Left ventricle myocardium inferior (tissue), 1 donor: ENCODE measurements at regions not wholly inside any gene's neighbourhood (a gene's known extent, or its start where the extent isn't known, plus 50 kb on each side); places are given as distances from the start of the nearest gene placed in this dataset.

Source experiments
- DNase-seq: peaks from one replicate; pipeline ENCODE4 v3.0.0-alpha.2; 2020
- H3K27ac ChIP-seq: fragments of 200-600 bp; replicated peaks from 2 replicates; pipeline ENCODE4 v1.8.0; 2021
- H3K27me3 ChIP-seq: fragments of 200-600 bp; 2 replicates; pipeline ENCODE4 v1.8.0; 2021; ENCODE audit warnings: low read depth
- H3K36me3 ChIP-seq: fragments of 200-600 bp; 2 replicates; pipeline ENCODE4 v1.8.0; 2021
- H3K4me1 ChIP-seq: fragments of 200-600 bp; 2 replicates; pipeline ENCODE4 v1.8.0; 2021
- H3K4me3 ChIP-seq: fragments of 200-600 bp; 2 replicates; pipeline ENCODE4 v1.8.0; 2021; ENCODE audit warnings: mild to moderate bottlenecking, moderate library complexity
- H3K9me3 ChIP-seq: fragments of 200-600 bp; replicated peaks from 2 replicates; pipeline ENCODE4 v1.8.0; 2021
- intact Hi-C: fragments of 100-400 bp; cut with micrococcal nuclease; formaldehyde crosslinking; loops from one replicate; pipeline ENCODE4 v1.11.0; 2022
- TF ChIP-seq, protein P1 (sequence below): fragments of 200-600 bp; IDR thresholded peaks from 2 replicates; pipeline ENCODE4 v1.8.0; 2021; ENCODE audit warnings: antibody characterized with exemption, mild to moderate bottlenecking, borderline replicate concordance
- donor health status: DM: no; HTN: yes; CAD: no; lungs with severe emphysema.

GRCh38 chr4:170875868-170876267 lies 786.1 kb upstream of the AADAT start:
- TF ChIP-seq, protein P1, sequence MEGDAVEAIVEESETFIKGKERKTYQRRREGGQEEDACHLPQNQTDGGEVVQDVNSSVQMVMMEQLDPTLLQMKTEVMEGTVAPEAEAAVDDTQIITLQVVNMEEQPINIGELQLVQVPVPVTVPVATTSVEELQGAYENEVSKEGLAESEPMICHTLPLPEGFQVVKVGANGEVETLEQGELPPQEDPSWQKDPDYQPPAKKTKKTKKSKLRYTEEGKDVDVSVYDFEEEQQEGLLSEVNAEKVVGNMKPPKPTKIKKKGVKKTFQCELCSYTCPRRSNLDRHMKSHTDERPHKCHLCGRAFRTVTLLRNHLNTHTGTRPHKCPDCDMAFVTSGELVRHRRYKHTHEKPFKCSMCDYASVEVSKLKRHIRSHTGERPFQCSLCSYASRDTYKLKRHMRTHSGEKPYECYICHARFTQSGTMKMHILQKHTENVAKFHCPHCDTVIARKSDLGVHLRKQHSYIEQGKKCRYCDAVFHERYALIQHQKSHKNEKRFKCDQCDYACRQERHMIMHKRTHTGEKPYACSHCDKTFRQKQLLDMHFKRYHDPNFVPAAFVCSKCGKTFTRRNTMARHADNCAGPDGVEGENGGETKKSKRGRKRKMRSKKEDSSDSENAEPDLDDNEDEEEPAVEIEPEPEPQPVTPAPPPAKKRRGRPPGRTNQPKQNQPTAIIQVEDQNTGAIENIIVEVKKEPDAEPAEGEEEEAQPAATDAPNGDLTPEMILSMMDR, result no peak
- H3K27me3 ChIP-seq, result no peaks in the 10 kb centered on the region

GRCh38 chr4:170872794-170873193 lies 783.0 kb upstream of the AADAT start:
- intact Hi-C loops, result no loop called here
- no peak for DNase-seq

More at GRCh38 chr4:170875868-170876267, 786.1 kb upstream of the AADAT start:
- Histone ChIP-seq H3K4me1 (no peaks in the 10 kb centered on the region), H3K9me3 (peaks cover 4% of the 10 kb centered on the region), H3K27ac (no peak overlapping the region), H3K4me3 (no peak overlapping the region), H3K36me3 (no peaks in the 10 kb centered on the region)
- intact Hi-C loops, result no loop called here
- DNase-seq, result no peak

DNA sequence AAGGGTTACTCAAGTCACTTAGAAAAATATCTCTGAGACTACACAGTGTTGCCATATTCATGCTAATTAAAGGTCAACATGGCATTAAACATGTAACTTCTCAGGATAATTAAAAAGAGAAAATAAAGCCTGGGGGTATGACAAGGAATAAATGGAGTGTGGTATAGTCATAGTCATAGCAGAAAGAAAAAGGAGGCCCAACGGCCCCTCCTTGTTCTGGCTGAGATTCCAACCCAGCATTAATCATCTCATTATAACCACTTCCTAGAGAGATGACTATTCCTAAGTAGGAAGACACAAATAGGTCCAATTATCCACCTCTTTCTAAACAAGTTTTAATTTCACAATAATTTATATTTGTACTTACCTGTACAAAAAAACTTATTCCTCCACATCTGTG lies 778.4 kb upstream of the AADAT start:
- H3K36me3 ChIP-seq, result no peaks in the 10 kb centered on the region
- H3K27me3 ChIP-seq, result no peaks in the 10 kb centered on the region
- no peaks in the 10 kb centered on the region for H3K4me1 ChIP-seq
- intact Hi-C loops, result no loop called here
- TF ChIP-seq, protein P1, result no peak
- H3K4me3 ChIP-seq, result no peak overlapping the region
- H3K9me3 ChIP-seq, result peaks cover 4% of the 10 kb centered on the region
- no peak for DNase-seq
- no peak overlapping the region for H3K27ac ChIP-seq

More at GRCh38 chr4:170872794-170873193, 783.0 kb upstream of the AADAT start:
- TF ChIP-seq, protein P1, result no peak
- H3K36me3 ChIP-seq, result no peaks in the 10 kb centered on the region
- no peak overlapping the region for H3K27ac ChIP-seq
- no peaks in the 10 kb centered on the region for H3K4me1 ChIP-seq
- H3K4me3 ChIP-seq, result no peak overlapping the region
- H3K9me3 ChIP-seq, result peaks cover 4% of the 10 kb centered on the region
- no peaks in the 10 kb centered on the region for H3K27me3 ChIP-seq

GRCh38 chr4:170854097-170854496 lies 764.3 kb upstream of the AADAT start:
- Histone ChIP-seq H3K27me3 (no peaks in the 10 kb centered on the region), H3K27ac (no peak overlapping the region), H3K9me3 (no peaks in the 10 kb centered on the region), H3K4me1 (no peaks in the 10 kb centered on the region), H3K4me3 (no peak overlapping the region), H3K36me3 (no peaks in the 10 kb centered on the region)
- TF ChIP-seq, protein P1, result no peak
- intact Hi-C loops, result no loop called here
- no peak for DNase-seq

DNA sequence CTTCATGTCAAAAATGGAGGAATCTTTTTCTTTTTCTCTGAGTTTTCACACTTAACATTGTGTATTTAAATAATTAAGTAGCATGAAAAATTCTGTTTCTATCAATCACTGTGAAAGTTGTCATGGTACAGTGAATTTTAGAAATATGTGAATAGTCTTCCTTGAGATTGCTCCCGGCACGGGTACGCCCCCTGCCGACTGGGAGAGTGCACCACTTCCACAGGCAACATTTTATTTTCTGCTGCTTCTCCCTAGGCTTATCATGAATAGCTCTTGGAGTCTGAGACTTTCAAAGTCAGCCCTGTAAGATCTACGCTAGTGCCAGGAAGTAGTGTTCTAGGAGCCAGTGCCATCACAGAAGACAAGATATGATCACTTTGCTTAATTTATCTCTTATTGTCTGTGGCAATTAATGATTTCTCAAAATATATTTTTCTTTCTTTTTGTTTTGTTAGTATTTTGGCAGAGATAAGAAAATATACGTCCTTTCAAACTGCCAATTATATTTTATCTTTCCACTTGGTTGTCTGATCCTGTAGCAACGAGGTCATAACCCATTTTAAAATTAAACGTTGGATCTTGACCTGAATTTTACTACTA lies 763.8 kb upstream of the AADAT start:
- Histone ChIP-seq H3K9me3 (no peaks in the 10 kb centered on the region), H3K27ac (no peak overlapping the region), H3K36me3 (no peaks in the 10 kb centered on the region), H3K4me1 (no peaks in the 10 kb centered on the region), H3K27me3 (no peaks in the 10 kb centered on the region), H3K4me3 (no peak overlapping the region)
- DNase-seq, result peak; percentile 14
- intact Hi-C loops, result no loop called here
- TF ChIP-seq, protein P1, result peak; percentile 75

DNA sequence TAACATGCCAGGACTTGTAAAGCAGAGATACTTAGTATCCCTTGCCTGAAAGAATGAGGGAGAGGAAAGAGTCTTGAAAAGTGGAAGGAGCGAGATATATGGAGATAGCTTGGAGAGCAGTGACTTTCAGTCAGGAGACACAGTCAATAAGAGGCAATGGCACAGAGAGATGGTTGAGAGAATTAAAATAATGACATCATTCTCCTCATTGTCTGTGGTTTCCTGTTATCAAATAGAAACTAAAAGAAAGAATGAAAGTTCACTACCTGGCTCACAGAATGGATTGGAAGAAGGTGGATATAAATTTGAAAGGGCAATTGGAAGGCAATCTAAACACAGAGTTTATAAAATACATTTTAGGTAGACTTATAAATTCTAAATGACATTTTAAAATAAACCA lies 760.2 kb upstream of the AADAT start:
- H3K36me3 ChIP-seq, result no peaks in the 10 kb centered on the region
- TF ChIP-seq, protein P1, result no peak
- DNase-seq, result no peak
- H3K27ac ChIP-seq, result no peak overlapping the region
- H3K4me3 ChIP-seq, result no peak overlapping the region
- H3K4me1 ChIP-seq, result no peaks in the 10 kb centered on the region
- intact Hi-C loops, result no loop called here
- H3K27me3 ChIP-seq, result no peaks in the 10 kb centered on the region
- no peaks in the 10 kb centered on the region for H3K9me3 ChIP-seq
